SU-DHL-6 (cell line): ENCODE measurements at regions not wholly inside any gene's neighbourhood (a gene's known extent, or its start where the extent isn't known, plus 50 kb on each side); places are given as distances from the start of the nearest gene placed in this dataset.

Experiments used
- EZH2phosphoT487 ChIP-seq: fragments of 200-600 bp; sonication (generic), shearing (Covaris generic); conservative IDR thresholded peaks from 2 replicates; pipeline ENCODE4 v1.6.1; 2018; ENCODE audit warnings: mild to moderate bottlenecking, antibody characterized with exemption, low read length, moderate library complexity, mixed read lengths
- TF ChIP-seq, protein P1 (sequence below): fragments of 200-600 bp; sonication (generic); IDR thresholded peaks from one replicate; pipeline ENCODE4 v1.5.1; 2017; ENCODE audit warnings: antibody characterized with exemption, mild to moderate bottlenecking, low read length, moderate library complexity; ENCODE audit not compliant: insufficient read depth, poor library complexity, severe bottlenecking

DNA sequence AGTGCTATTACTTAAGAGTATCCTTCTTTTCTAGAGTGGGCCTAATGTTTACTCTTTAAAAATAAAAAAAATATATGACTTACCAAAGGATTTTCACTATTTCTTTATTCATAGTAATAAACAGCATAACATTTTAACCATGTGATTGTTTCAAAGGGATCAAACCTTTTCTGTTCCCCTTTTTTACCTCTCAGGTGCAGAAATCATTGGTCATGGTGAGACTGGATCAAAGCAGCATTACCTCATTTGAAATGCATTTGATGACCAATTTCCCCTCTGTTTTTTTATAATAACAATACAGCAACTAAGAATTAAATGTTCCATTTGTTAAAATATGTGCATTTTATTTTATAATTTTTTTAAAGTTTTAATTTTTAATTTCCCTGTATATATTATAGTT, 598.0 kb upstream of the RGMB start:
- TF ChIP-seq, protein P1, sequence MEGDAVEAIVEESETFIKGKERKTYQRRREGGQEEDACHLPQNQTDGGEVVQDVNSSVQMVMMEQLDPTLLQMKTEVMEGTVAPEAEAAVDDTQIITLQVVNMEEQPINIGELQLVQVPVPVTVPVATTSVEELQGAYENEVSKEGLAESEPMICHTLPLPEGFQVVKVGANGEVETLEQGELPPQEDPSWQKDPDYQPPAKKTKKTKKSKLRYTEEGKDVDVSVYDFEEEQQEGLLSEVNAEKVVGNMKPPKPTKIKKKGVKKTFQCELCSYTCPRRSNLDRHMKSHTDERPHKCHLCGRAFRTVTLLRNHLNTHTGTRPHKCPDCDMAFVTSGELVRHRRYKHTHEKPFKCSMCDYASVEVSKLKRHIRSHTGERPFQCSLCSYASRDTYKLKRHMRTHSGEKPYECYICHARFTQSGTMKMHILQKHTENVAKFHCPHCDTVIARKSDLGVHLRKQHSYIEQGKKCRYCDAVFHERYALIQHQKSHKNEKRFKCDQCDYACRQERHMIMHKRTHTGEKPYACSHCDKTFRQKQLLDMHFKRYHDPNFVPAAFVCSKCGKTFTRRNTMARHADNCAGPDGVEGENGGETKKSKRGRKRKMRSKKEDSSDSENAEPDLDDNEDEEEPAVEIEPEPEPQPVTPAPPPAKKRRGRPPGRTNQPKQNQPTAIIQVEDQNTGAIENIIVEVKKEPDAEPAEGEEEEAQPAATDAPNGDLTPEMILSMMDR = no peak
- TF ChIP-seq EZH2phosphoT487 = no peak
